HEK293T (cell line): ENCODE measurements at regions not wholly inside any gene's neighbourhood (a gene's known extent, or its start where the extent isn't known, plus 50 kb on each side); places are given as distances from the start of the nearest gene placed in this dataset.
"Not testable (repeated sequence)": the region's sequence is repeated elsewhere in the genome, so short reads cannot be mapped to it uniquely, and the experiment has no call there.

Experiments
- CTCF ChIA-PET: fragments of 350-600 bp; formaldehyde crosslinking; extraction: SDS; loops from one replicate; lab custom pipeline; 2021; ENCODE audit warnings: antibody characterized with exemption, inconsistent platforms; lab: Yijun Ruan, JAX
- POLR2A ChIA-PET: fragments of 350-600 bp; formaldehyde crosslinking; extraction: SDS; loops from one replicate; lab custom pipeline; 2020; ENCODE audit warnings: antibody characterized with exemption, inconsistent platforms; lab: Yijun Ruan, JAX
- DNase-seq: peaks from one replicate; pipeline ENCODE4 v3.0.0; 2012; ENCODE audit warnings: mixed read lengths; ENCODE audit errors: extremely low spot score
- ARNT ChIP-seq: fragments of 450-650 bp; IDR thresholded peaks from 2 replicates; pipeline ENCODE4 v1.6.1; 2017; ENCODE audit warnings: mild to moderate bottlenecking
- BHLHE40 ChIP-seq: fragments of 450-650 bp; IDR thresholded peaks from 2 replicates; pipeline ENCODE4 v1.6.1; 2016; ENCODE audit warnings: mild to moderate bottlenecking, moderate library complexity, borderline replicate concordance
- CTBP1 ChIP-seq: fragments of 450-650 bp; IDR thresholded peaks from 2 replicates; pipeline ENCODE4 v1.6.1; 2016; ENCODE audit warnings: borderline replicate concordance
- ELF4 ChIP-seq: fragments of 450-650 bp; IDR thresholded peaks from 2 replicates; pipeline ENCODE4 v1.6.1; 2017; ENCODE audit warnings: antibody characterized with exemption
- FOXA1 ChIP-seq: fragments of 450-650 bp; IDR thresholded peaks from 2 replicates; pipeline ENCODE4 v1.6.1; 2016; ENCODE audit warnings: mild to moderate bottlenecking
- FOXK2 ChIP-seq: fragments of 450-650 bp; IDR thresholded peaks from 2 replicates; pipeline ENCODE4 v1.6.1; 2016; ENCODE audit warnings: mild to moderate bottlenecking
- FOXM1 ChIP-seq: fragments of 450-650 bp; IDR thresholded peaks from 2 replicates; pipeline ENCODE4 v1.6.1; 2017; ENCODE audit warnings: mild to moderate bottlenecking, borderline replicate concordance
- HDGF ChIP-seq: fragments of 450-650 bp; IDR thresholded peaks from 2 replicates; pipeline ENCODE4 v1.6.1; 2017; ENCODE audit warnings: antibody characterized with exemption, borderline replicate concordance
- L3MBTL2 ChIP-seq: fragments of 450-650 bp; conservative IDR thresholded peaks from 2 replicates; pipeline ENCODE4 v1.6.1; 2016; ENCODE audit warnings: mild to moderate bottlenecking
- LEF1 ChIP-seq: fragments of 450-650 bp; IDR thresholded peaks from 2 replicates; pipeline ENCODE4 v1.6.1; 2017; ENCODE audit warnings: mild to moderate bottlenecking, borderline replicate concordance
- NFRKB ChIP-seq: fragments of 450-650 bp; IDR thresholded peaks from 2 replicates; pipeline ENCODE4 v1.6.1; 2016; ENCODE audit warnings: mild to moderate bottlenecking, moderate library complexity
- SP1 ChIP-seq: fragments of 450-650 bp; IDR thresholded peaks from 2 replicates; pipeline ENCODE4 v1.6.1; 2017
- SUZ12 ChIP-seq: fragments of 450-650 bp; IDR thresholded peaks from 2 replicates; pipeline ENCODE4 v1.6.1; 2016; ENCODE audit warnings: mild to moderate bottlenecking
- TARDBP ChIP-seq: fragments of 450-650 bp; IDR thresholded peaks from 2 replicates; pipeline ENCODE4 v1.6.1; 2016
- ZNF384 ChIP-seq: fragments of 450-650 bp; IDR thresholded peaks from 2 replicates; pipeline ENCODE4 v1.6.1; 2016
- TF ChIP-seq, protein P1 (sequence below): fragments of 450-650 bp; IDR thresholded peaks from 2 replicates; pipeline ENCODE4 v1.6.1; 2016

DNA sequence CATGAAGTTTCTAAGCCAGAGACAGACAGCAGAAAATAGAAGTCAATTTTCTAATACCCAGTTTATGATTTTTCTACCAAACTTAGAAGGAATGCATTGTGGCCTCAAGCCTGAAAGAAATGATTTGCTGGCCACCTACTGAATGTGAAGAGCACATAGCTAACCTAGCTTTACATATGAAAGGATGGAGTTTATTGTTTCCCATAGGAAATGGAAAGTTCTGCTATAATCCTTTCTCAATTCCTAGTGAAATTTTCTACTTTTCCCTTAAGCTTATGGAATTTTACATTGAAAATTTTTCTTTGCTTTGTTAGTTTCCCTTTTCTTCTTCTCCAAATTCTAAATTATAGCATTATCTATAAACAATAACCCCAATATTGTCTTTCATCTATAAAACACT, 110.1 kb downstream of the TMEM167A start:
- CTCF ChIA-PET, result no interaction called here
- POLR2A ChIA-PET, result no interaction called here
- no peak for DNase-seq
- TF ChIP-seq ARNT (no peak), ZNF384 (no peak), L3MBTL2 (no peak), HDGF (no peak), BHLHE40 (no peak), CTBP1 (no peak), FOXM1 (no peak), NFRKB (no peak), LEF1 (no peak), TARDBP (no peak)

DNA sequence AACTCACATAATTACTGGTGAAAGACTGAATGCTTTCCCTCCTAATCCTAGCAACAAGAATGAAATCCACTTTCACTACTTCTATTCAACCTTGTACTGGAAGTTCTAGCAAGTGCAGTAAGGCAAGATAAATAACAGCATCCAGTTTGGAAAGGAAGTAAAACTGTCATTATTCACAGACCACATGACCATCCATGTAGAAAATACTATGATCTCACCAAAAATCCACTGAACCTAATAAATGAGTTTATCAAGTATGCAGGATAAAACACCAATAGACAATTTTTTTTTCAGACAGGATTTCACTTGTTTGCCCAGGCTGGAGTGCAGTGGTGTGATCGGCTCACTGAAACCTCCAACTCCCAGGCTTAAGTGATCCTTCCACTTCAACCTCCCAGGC, 117.7 kb downstream of the TMEM167A start:
- ChIA-PET POLR2A (no interaction called here), CTCF (no interaction called here)
- no peak for DNase-seq
- TF ChIP-seq FOXA1 (no peak), SP1 (no peak), CTBP1 (no peak), FOXK2 (no peak), BHLHE40 (no peak), LEF1 (no peak), ARNT (no peak), L3MBTL2 (no peak), SUZ12 (no peak), NFRKB (no peak), HDGF (no peak)
- TF ChIP-seq, protein P1, sequence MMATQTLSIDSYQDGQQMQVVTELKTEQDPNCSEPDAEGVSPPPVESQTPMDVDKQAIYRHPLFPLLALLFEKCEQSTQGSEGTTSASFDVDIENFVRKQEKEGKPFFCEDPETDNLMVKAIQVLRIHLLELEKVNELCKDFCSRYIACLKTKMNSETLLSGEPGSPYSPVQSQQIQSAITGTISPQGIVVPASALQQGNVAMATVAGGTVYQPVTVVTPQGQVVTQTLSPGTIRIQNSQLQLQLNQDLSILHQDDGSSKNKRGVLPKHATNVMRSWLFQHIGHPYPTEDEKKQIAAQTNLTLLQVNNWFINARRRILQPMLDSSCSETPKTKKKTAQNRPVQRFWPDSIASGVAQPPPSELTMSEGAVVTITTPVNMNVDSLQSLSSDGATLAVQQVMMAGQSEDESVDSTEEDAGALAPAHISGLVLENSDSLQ, result no peak

DNA sequence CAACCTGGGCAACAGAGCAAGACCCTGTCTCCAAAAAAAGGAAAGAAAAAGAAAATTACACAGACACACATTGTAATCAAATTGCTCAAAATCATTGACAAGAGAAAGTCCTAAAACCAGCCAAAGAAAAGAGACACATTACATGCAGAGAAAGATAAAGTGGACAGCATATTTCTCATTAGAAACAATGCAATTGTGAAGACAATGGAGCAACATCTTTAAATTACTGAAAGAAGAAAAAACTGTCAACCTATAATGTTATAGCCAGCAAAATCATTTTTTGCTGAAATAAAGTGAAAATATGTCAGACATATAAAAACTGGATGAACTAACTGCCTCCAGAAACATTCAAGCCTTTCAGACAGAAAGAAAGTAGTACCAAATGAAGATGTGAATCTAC, 120.6 kb downstream of the TMEM167A start:
- TF ChIP-seq FOXM1 (no peak), HDGF (no peak), NFRKB (no peak), FOXK2 (no peak), SP1 (no peak), TARDBP (no peak), ARNT (no peak), LEF1 (no peak), SUZ12 (no peak), BHLHE40 (no peak)
- POLR2A ChIA-PET, result no interaction called here
- no peak for DNase-seq
- CTCF ChIA-PET, result no interaction called here

DNA sequence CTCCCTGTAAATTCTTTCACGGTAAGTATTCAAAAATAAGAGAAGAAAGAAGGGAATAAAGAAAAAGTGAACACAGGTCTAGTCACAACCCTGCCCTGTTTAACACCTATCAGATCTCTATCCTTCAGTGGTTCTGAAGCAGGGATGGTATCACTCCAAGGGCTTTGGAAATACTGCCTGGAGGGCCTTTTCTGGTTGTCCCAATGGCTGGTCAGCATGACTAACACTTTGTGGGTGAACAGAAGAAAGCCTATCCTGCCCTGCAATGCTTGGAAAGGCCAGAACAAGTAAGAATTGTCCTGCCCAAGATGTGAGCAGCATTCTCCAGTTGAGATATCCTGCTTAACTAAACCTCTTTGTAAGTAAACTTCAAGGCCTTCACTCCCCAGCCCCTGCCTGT, 124.9 kb downstream of the TMEM167A start:
- TF ChIP-seq CTBP1 (no peak), L3MBTL2 (no peak), ARNT (no peak)
- ChIA-PET POLR2A (no interaction called here), CTCF (no interaction called here)
- DNase-seq, result no peak

DNA sequence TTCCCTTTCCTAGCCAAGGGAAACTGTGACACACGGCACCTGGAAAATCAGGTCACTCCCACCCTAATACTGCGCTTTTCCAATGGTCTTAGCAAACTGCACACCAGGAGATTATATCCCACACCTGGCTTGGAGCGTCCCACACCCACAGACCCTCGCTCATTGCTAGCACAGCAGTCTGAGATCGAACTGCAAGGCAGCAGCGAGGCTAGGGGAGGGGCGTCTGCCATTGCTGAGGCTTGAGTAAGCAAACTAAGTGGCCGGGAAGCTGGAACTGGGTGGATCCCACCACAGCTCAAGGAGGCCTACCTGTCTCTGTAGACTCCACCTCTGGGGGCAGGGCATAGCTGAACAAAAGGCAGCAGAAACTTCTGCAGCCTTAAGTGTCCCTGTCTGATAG, 132.9 kb downstream of the TMEM167A start:
- POLR2A ChIA-PET, CTCF ChIA-PET, DNase-seq: not testable (repeated sequence)

DNA sequence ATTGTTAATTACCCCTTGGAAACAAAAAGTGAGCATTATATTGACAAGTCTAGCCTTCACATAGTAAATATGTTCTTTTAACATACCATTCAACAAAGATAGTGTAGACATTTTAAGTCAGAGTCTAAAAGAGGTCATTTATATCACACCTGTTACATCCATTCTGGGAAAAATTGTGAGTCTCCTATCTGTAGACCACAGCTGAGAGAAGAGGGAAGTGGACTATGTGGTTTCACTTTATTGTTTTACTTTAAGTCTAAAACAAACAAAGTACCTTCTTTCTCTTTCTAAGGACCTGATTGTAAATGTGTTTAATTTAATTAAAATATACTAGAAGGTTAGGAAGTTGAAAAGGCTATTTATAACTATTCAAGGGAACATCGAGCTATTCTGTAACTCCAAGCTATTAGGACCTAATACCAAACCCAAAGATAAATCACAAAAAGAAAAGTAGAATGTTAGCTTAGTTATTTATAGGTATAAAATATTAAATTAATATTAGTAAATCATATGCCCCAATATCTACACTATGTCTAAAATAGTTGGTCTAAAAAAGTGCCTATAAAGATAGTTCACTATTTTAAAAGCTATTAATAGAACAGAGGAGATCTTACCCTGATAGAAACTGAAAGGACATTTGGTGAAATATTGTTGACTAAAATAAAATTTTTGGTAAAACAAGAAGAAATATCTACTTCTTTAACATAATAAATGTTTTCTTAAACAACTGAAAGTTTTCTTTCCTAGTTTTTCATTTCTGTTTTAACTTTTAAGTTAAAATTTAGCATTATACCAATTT, 134.9 kb downstream of the TMEM167A start:
- ChIA-PET CTCF (no interaction called here), POLR2A (no interaction called here)
- no peak for TF ChIP-seq LEF1
- TF ChIP-seq, protein P1, result no peak
- no peak for TF ChIP-seq FOXK2
- no peak for TF ChIP-seq SUZ12
- TF ChIP-seq CTBP1, result no peak
- no peak for TF ChIP-seq ZNF384
- TF ChIP-seq BHLHE40, result no peak
- no peak for TF ChIP-seq FOXA1
- TF ChIP-seq L3MBTL2, result no peak
- TF ChIP-seq SP1, result no peak
- TF ChIP-seq ELF4, result no peak
- TF ChIP-seq FOXM1, result no peak
- no peak for TF ChIP-seq HDGF
- no peak for TF ChIP-seq TARDBP
- TF ChIP-seq ARNT, result no peak
- TF ChIP-seq NFRKB, result no peak
- no peak for DNase-seq

DNA sequence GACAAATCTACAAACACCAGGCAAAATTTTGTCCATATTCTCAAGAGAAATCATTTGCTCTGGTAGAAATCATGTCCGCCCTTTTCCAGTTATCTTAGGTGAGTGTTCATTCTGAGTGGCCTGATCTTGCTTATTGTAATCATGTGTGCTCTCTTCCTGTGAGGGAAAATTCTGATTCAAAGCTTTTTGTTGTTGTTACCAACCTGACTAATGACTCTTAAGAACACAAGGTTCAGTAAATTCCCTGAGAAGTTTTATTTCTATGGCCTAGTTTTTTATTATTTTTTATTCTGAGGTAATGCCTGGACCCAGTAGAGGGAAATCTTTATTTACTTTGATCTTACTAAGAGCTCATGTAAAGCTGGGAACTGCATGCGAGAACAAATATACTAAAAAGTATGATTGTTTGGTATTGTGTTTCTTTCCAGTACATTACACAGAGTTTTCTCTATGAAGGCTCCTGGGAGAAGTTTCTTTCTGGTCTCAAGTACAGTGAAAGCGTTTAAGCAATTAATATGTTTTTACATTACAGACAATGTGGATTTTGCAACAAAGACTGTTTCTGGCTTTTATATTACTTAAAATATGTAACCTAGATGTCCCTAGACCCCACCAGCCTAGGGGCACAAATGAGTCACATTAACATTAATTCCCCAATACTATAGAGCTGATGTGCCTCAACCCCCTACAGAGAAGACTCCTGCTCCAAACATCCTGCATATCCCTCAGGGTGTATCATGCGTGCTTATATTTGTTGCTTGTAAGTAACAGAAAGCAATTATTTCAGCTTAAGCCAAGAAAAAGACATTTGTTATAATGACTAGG, 138.1 kb downstream of the TMEM167A start:
- TF ChIP-seq FOXK2, result no peak
- TF ChIP-seq ARNT, result no peak
- TF ChIP-seq HDGF, result no peak
- no peak for TF ChIP-seq NFRKB
- TF ChIP-seq, protein P1, result no peak
- TF ChIP-seq FOXM1, result no peak
- no peak for TF ChIP-seq TARDBP
- no peak for TF ChIP-seq SP1
- no peak for TF ChIP-seq L3MBTL2
- ChIA-PET CTCF (interaction anchor here (0.6 kb wide), 1 partner anchor 121 kb away, joined by 3 read pairs; no protein-coding TSS in a partner anchor), POLR2A (interaction anchor here (1.1 kb wide), 1 partner anchor 138 kb away, joined by 3 read pairs; the partner anchor contains the start of genes TMEM167A and XRCC4)
- DNase-seq, result no peak
